SK-N-SH (cell line): ENCODE measurements at regions not wholly inside any gene's neighbourhood (a gene's known extent, or its start where the extent isn't known, plus 50 kb on each side); places are given as distances from the start of the nearest gene placed in this dataset.

Experiments
- CTCF ChIA-PET: fragments of 300-600, 350-600 bp; formaldehyde crosslinking; extraction: SDS; loops from one replicate; lab custom pipeline; 2021; lab: Yijun Ruan, JAX
- POLR2A ChIA-PET: fragments of 350-600 bp; sonication (Branson Sonifier 250); formaldehyde crosslinking; extraction: SDS; loops from one replicate; lab custom pipeline; 2020; ENCODE audit warnings: antibody characterized with exemption, inconsistent platforms; lab: Yijun Ruan, JAX
- DNase-seq: peaks from one replicate; pipeline ENCODE4 v3.0.0; 2012
- H2AFZ ChIP-seq: fragments of 200-600 bp; sonication (generic); 2 replicates; pipeline ENCODE4 v1.8.1; 2016; ENCODE audit warnings: antibody characterized with exemption, mild to moderate bottlenecking, low read depth
- H3F3A ChIP-seq: fragments of 200-600 bp; sonication (generic); replicated peaks from 2 replicates; pipeline ENCODE3; 2016; ENCODE audit warnings: antibody characterized with exemption, mild to moderate bottlenecking; ENCODE audit not compliant: insufficient read depth
- H3K27ac ChIP-seq, 2 experiments: fragments of 200-500 bp in 1 of 2; fragments of 200-600 bp in 1 of 2; sonication (Bioruptor generic) in 1 of 2; sonication (generic), shearing (Covaris generic) in 1 of 2; 2 replicates each; pipeline versions ENCODE4 v1.5.1 to v1.6.1; 2014 to 2016; ENCODE audit warnings: low read depth in 2 of 2, inconsistent platforms in 1 of 2, low read length in 1 of 2, mild to moderate bottlenecking in 1 of 2, mixed read lengths in 1 of 2
- H3K27me3 ChIP-seq: fragments of 200-600 bp; sonication (generic), shearing (Covaris generic); 2 replicates; pipeline ENCODE4 v1.6.1; 2016; ENCODE audit warnings: mixed run types; ENCODE audit not compliant: insufficient read depth
- H3K36me3 ChIP-seq, 2 experiments: fragments of 200-500 bp in 1 of 2; fragments of 200-600 bp in 1 of 2; sonication (Bioruptor generic) in 1 of 2; sonication (generic) in 1 of 2; replicated peaks in 1 of 2; 2 replicates each; pipeline versions ENCODE3 to v1.5.1; 2014 to 2016; ENCODE audit warnings: low read length in 1 of 2, mild to moderate bottlenecking in 1 of 2; ENCODE audit not compliant: insufficient read depth in 2 of 2, control insufficient read depth in 1 of 2
- H3K4me1 ChIP-seq, 2 experiments: fragments of 200-500 bp in 1 of 2; fragments of 200-600 bp in 1 of 2; sonication (Bioruptor generic) in 1 of 2; sonication (generic), shearing (Covaris generic) in 1 of 2; 2 replicates each; pipeline versions ENCODE4 v1.5.1 to v1.6.1; 2014 to 2016; ENCODE audit warnings: low read depth in 1 of 2, low read length in 1 of 2, mixed run types in 1 of 2; ENCODE audit not compliant: insufficient read depth in 2 of 2, control insufficient read depth in 1 of 2
- H3K4me2 ChIP-seq: fragments of 200-600 bp; sonication (generic), shearing (Covaris generic); 2 replicates; pipeline ENCODE4 v1.6.1; 2017; ENCODE audit warnings: mixed run types
- H3K4me3 ChIP-seq, 2 experiments: fragments of 200-500 bp in 1 of 2; fragments of 200-600 bp in 1 of 2; sonication (Bioruptor generic) in 1 of 2; sonication (generic), shearing (Covaris generic) in 1 of 2; 2 replicates each; pipeline versions ENCODE4 v1.5.1 to v1.8.1; 2014 to 2016; ENCODE audit warnings: low read depth in 2 of 2, inconsistent platforms in 1 of 2, low read length in 1 of 2, mild to moderate bottlenecking in 1 of 2, mixed read lengths in 1 of 2, moderate library complexity in 1 of 2
- H3K79me2 ChIP-seq: fragments of 200-600 bp; sonication (generic); 2 replicates; pipeline ENCODE4 v1.8.1; 2017; ENCODE audit warnings: mild to moderate bottlenecking; ENCODE audit not compliant: insufficient read depth
- H3K9ac ChIP-seq: fragments of 200-600 bp; sonication (generic); 2 replicates; pipeline ENCODE4 v1.6.1; 2017; ENCODE audit warnings: mixed run types
- H3K9me2 ChIP-seq: fragments of 200-600 bp; sonication (generic); 2 replicates; pipeline ENCODE4 v1.6.1; 2017; ENCODE audit warnings: mixed run types
- H3K9me3 ChIP-seq: fragments of 200-600 bp; sonication (generic); 2 replicates; pipeline ENCODE4 v1.6.1; 2017; ENCODE audit warnings: mixed run types, mild to moderate bottlenecking, moderate library complexity
- H4K20me1 ChIP-seq: fragments of 200-600 bp; sonication (generic); 2 replicates; pipeline ENCODE4 v1.6.1; 2017; ENCODE audit warnings: mild to moderate bottlenecking, mixed run types; ENCODE audit not compliant: insufficient read depth
- ELF1 ChIP-seq: IDR thresholded peaks from 2 replicates; pipeline ENCODE4 v1.4.0; 2012
- EP300 ChIP-seq, 2 experiments: IDR thresholded peaks; 2 replicates each; pipeline versions ENCODE4 v1.4.0 to v1.6.1; 2012; ENCODE audit warnings: borderline replicate concordance in 1 of 2, low read depth in 1 of 2, low read length in 1 of 2
- FOSL2 ChIP-seq: IDR thresholded peaks from 2 replicates; pipeline ENCODE4 v1.4.0; 2012; ENCODE audit warnings: low read depth, mild to moderate bottlenecking, moderate library complexity, borderline replicate concordance
- FOXJ3 ChIP-seq: sonication (generic); formaldehyde crosslinking; IDR thresholded peaks from 2 replicates; pipeline ENCODE4 v1.5.1; 2020; ENCODE audit warnings: mild to moderate bottlenecking, missing genetic modification reagents
- FOXM1 ChIP-seq: IDR thresholded peaks from 2 replicates; pipeline ENCODE4 v1.4.0; 2012; ENCODE audit warnings: low read depth, mild to moderate bottlenecking
- GABPA ChIP-seq: IDR thresholded peaks from 2 replicates; pipeline ENCODE4 v1.4.0; 2012; ENCODE audit warnings: low read depth, mild to moderate bottlenecking
- JUND ChIP-seq: IDR thresholded peaks from 2 replicates; pipeline ENCODE4 v1.4.0; 2012
- MEF2A ChIP-seq: IDR thresholded peaks from 2 replicates; pipeline ENCODE4 v1.4.0; 2012; ENCODE audit warnings: low read depth, borderline replicate concordance
- RFX5 ChIP-seq: IDR thresholded peaks from 2 replicates; pipeline ENCODE4 v1.6.1; 2012; ENCODE audit warnings: mild to moderate bottlenecking, improper control_type of control experiment, low read length
- SIN3A ChIP-seq: IDR thresholded peaks from 2 replicates; pipeline ENCODE4 v1.6.1; 2012; ENCODE audit warnings: low read depth, mild to moderate bottlenecking, low read length, moderate library complexity, borderline replicate concordance
- SMC3 ChIP-seq: IDR thresholded peaks from 2 replicates; pipeline ENCODE4 v1.6.1; 2012; ENCODE audit warnings: low read depth, low read length, improper control_type of control experiment
- TAF1 ChIP-seq: IDR thresholded peaks from 2 replicates; pipeline ENCODE4 v1.6.1; 2012; ENCODE audit warnings: low read depth, mild to moderate bottlenecking, low read length, moderate library complexity, borderline replicate concordance
- TEAD4 ChIP-seq: IDR thresholded peaks from 2 replicates; pipeline ENCODE4 v1.4.0; 2012; ENCODE audit warnings: mild to moderate bottlenecking, borderline replicate concordance; ENCODE audit not compliant: insufficient read depth
- YY1 ChIP-seq: IDR thresholded peaks from 2 replicates; pipeline ENCODE4 v1.4.0; 2012; ENCODE audit warnings: low read depth, mild to moderate bottlenecking
- TF ChIP-seq, protein P1 (sequence below): IDR thresholded peaks from 2 replicates; pipeline ENCODE4 v1.4.0; 2012; ENCODE audit warnings: low read depth, borderline replicate concordance
- TF ChIP-seq, protein P2 (sequence below): fragments of 150-350 bp; IDR thresholded peaks from 2 replicates; pipeline ENCODE4 v1.6.1; 2016; ENCODE audit warnings: mild to moderate bottlenecking, low read depth, low read length
- TF ChIP-seq, protein P3 (sequence below): fragments of 150-350 bp; IDR thresholded peaks from 2 replicates; pipeline ENCODE4 v1.6.1; 2017; ENCODE audit warnings: antibody characterized with exemption, low read length, low read depth, borderline replicate concordance

DNA sequence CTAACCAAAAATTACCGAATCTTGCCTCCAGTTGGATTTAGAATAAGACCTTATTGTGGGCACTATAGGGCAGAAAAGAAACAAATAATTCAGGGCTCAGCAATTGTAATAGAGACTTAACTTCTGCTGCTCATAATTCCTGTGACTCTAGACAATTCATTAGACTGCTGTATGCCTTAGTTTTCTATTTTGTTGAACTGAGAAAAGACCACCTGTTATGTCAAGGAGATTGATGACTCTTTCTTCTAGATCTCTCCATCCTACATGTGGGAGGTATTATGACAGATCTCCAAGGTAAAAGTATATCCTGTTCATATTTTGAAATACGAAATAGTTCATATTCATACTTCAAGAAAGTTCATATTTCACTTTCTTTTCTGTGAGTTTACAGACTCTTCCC is 605.1 kb downstream of the PSAT1 start (continued):
- TF ChIP-seq SMC3 (no peak), FOXJ3 (CRISPR knock-in tag) (no peak), TAF1 (no peak), EP300 (IDR thresholded peaks at IDR 0.05; ENCODE audit: borderline replicate concordance in 1 of 2, low read depth in 1 of 2, low read length in 1 of 2) (no peak), FOXM1 (no peak), FOSL2 (no peak), RFX5 (no peak), ELF1 (no peak), TEAD4 (no peak)

DNA sequence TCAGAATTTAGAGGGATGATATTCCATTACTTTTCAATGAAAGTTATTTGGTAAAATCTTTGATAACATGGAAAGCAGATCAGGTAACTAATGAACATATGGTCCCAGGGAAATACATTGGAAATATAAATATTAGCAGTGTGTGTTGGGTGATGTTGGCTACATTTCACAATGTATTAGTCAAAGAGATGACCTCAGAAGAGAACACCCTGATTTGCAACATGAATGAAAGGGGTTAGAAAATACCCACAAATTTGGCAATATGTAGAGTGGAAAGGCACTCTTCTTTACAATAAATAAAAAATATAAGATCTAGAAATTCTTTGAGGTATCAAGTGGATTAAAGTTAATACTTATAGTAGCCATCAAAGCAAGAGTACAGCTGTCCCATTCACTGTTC is 606.7 kb downstream of the PSAT1 start:
- Histone ChIP-seq H3F3A (peaks cover 4% of the 10 kb centered on the region), H3K27me3 (no peaks in the 10 kb centered on the region), H3K4me2 (no peak overlapping the region), H3K9me2 (no peaks in the 10 kb centered on the region), H3K27ac (no peak overlapping the region), H4K20me1 (no peaks in the 10 kb centered on the region), H3K9me3 (no peaks in the 10 kb centered on the region), H3K4me1 (peaks cover 1 to 2% of the 10 kb centered on the region in 2 experiments; a peak in 3 of 4 replicates), H3K4me3 (no peak overlapping the region), H3K9ac (no peak overlapping the region), H3K79me2 (no peaks in the 10 kb centered on the region), H3K36me3 (peaks cover 0 to 1% of the 10 kb centered on the region in 2 experiments), H2AFZ (no peak overlapping the region)
- TF ChIP-seq RFX5 = no peak
- no peak for TF ChIP-seq SIN3A
- TF ChIP-seq JUND = no peak
- TF ChIP-seq YY1 = no peak
- DNase-seq = no peak
- CTCF ChIA-PET = no interaction called here
- POLR2A ChIA-PET = no interaction called here

DNA sequence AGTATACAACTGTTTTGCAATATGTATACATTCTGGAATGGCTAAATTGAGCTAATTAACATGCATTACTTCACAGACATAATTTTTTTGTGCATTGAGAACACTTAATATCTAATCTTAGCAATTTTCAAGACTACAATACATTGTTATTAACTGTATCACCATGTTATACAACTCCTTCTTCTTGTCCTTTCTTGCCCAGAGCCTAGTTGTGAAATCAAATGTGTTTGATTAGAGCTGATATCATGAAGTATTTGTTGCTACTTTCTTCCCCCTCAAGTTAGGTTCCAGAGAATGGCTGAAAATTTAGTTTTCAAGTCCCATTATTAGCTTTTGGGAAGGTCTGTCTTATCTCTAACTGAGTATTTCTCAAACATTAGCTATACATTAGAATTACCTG is 607.8 kb downstream of the PSAT1 start:
- Histone ChIP-seq H2AFZ (no peak overlapping the region), H3K27ac (no peak overlapping the region), H3K9me3 (no peaks in the 10 kb centered on the region), H3K79me2 (no peaks in the 10 kb centered on the region), H3K4me2 (no peak overlapping the region), H3K27me3 (no peaks in the 10 kb centered on the region), H3K4me1 (no peaks in the 10 kb centered on the region; a peak in 1 of 4 replicates), H4K20me1 (no peaks in the 10 kb centered on the region), H3K9ac (no peak overlapping the region), H3F3A (peaks cover 5% of the 10 kb centered on the region), H3K9me2 (no peaks in the 10 kb centered on the region), H3K4me3 (no peak overlapping the region), H3K36me3 (peaks cover 0 to 5% of the 10 kb centered on the region in 2 experiments)
- TF ChIP-seq GABPA (no peak), MEF2A (no peak), ELF1 (no peak), FOSL2 (no peak), TEAD4 (no peak)
- TF ChIP-seq, protein P1, sequence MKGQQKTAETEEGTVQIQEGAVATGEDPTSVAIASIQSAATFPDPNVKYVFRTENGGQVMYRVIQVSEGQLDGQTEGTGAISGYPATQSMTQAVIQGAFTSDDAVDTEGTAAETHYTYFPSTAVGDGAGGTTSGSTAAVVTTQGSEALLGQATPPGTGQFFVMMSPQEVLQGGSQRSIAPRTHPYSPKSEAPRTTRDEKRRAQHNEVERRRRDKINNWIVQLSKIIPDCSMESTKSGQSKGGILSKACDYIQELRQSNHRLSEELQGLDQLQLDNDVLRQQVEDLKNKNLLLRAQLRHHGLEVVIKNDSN = no peak
- TF ChIP-seq, protein P2, sequence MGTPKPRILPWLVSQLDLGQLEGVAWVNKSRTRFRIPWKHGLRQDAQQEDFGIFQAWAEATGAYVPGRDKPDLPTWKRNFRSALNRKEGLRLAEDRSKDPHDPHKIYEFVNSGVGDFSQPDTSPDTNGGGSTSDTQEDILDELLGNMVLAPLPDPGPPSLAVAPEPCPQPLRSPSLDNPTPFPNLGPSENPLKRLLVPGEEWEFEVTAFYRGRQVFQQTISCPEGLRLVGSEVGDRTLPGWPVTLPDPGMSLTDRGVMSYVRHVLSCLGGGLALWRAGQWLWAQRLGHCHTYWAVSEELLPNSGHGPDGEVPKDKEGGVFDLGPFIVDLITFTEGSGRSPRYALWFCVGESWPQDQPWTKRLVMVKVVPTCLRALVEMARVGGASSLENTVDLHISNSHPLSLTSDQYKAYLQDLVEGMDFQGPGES = no peak
- TF ChIP-seq, protein P3, sequence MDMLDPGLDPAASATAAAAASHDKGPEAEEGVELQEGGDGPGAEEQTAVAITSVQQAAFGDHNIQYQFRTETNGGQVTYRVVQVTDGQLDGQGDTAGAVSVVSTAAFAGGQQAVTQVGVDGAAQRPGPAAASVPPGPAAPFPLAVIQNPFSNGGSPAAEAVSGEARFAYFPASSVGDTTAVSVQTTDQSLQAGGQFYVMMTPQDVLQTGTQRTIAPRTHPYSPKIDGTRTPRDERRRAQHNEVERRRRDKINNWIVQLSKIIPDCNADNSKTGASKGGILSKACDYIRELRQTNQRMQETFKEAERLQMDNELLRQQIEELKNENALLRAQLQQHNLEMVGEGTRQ = no peak
- ChIA-PET POLR2A (no interaction called here), CTCF (interaction anchor here (0.9 to 1.1 kb wide), 2 partner anchors 9 to 14 kb away, joined by 3 read pairs; no protein-coding TSS in a partner anchor)
- DNase-seq = no peak
